ENCODE measurements at regions not wholly inside any gene's neighbourhood (a gene's known extent, or its start where the extent isn't known, plus 50 kb on each side); places are given as distances from the start of the nearest gene placed in this dataset.

DNA sequence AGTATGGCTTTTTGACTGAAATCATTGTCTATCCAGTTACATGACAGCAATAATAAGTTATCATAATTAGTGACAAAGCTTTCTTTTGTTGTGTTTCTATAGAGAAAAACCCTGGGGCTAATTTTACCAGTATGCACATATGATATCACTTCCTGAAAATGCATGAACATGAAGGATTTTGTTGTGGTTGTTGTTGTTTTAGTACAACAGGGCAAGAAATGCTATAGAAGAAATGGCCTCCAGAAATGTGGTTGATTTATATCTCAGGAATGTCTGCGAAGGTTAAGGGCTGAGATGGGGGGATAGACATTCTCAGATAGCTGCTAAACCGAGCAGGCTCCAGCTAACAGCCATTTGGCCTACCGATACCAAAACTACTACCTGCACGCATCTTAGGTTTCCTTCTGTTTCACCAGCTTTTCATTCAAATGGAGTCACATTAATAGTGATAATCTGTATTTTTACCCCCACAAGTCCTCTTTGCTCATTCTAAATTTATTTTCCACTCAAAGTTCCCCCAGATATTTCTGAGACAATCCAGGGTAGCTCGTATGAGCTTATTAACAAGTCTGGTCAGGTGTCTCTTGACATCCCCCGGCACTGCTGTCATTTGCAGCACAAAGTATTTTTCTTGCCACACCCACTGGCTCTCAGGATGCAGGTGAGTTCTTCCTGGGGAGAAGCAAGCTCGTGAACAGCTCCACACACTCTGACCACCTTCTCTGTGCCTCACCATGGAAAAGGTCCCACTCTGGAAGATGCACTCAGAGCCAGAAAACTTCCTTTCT, 232.4 kb upstream of the GAS1 start:
- Histone ChIP-seq H3K27me3 (ENCODE audit: control insufficient read depth, extremely low read depth, insufficient read depth, low read length) (no peaks in the 10 kb centered on the region), H3K27ac (ENCODE audit: control insufficient read depth, insufficient read depth, low read length) (peak overlapping the region; percentile 83), H3K79me2 (ENCODE audit: control insufficient read depth, insufficient read depth, low read length) (no peaks in the 10 kb centered on the region), H2AFZ (ENCODE audit: control insufficient read depth, low read length) (peak overlapping the region; percentile 56), H3K4me3 (ENCODE audit: control insufficient read depth in 2 of 3, extremely low read depth in 1 of 3, insufficient read depth in 2 of 3, low read depth in 1 of 3, low read length in 3 of 3) (peak overlapping the region in 2 of 3 experiments; percentile 37 to 50), H3K4me2 (ENCODE audit: control insufficient read depth, extremely low read depth, insufficient read depth, low read depth, low read length) (peak overlapping the region; percentile 75), H3K9ac (ENCODE audit: control insufficient read depth, extremely low read depth, insufficient read depth, low read length) (peak overlapping the region; percentile 62), H3K36me3 (ENCODE audit: control insufficient read depth in 2 of 2, extremely low read depth in 1 of 2, insufficient read depth in 2 of 2, low read length in 2 of 2) (no peaks in the 10 kb centered on the region), H3K9me3 (ENCODE audit: control insufficient read depth, low read depth, low read length) (no peaks in the 10 kb centered on the region), H4K20me1 (ENCODE audit: control insufficient read depth, extremely low read depth, insufficient read depth, low read length) (no peaks in the 10 kb centered on the region), H3K4me1 (ENCODE audit: control insufficient read depth, extremely low read depth, insufficient read depth, low read length) (peaks cover 24% of the 10 kb centered on the region), H3K9me1 (ENCODE audit: control insufficient read depth, extremely low read depth, insufficient read depth, low read length) (peaks cover 3% of the 10 kb centered on the region)
- dilution Hi-C loops (cut with MboI; ENCODE audit: extremely low pct_ligation_motif_present, low sequenced_read_pairs): no loop called here
- TF ChIP-seq, protein P1, sequence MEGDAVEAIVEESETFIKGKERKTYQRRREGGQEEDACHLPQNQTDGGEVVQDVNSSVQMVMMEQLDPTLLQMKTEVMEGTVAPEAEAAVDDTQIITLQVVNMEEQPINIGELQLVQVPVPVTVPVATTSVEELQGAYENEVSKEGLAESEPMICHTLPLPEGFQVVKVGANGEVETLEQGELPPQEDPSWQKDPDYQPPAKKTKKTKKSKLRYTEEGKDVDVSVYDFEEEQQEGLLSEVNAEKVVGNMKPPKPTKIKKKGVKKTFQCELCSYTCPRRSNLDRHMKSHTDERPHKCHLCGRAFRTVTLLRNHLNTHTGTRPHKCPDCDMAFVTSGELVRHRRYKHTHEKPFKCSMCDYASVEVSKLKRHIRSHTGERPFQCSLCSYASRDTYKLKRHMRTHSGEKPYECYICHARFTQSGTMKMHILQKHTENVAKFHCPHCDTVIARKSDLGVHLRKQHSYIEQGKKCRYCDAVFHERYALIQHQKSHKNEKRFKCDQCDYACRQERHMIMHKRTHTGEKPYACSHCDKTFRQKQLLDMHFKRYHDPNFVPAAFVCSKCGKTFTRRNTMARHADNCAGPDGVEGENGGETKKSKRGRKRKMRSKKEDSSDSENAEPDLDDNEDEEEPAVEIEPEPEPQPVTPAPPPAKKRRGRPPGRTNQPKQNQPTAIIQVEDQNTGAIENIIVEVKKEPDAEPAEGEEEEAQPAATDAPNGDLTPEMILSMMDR (optimal IDR thresholded peaks at IDR 0.05 in 1 of 3, IDR thresholded peaks at IDR 0.05 in 1 of 3, conservative IDR thresholded peaks at IDR 0.05 in 1 of 3; ENCODE audit: extremely low read depth in 1 of 3, insufficient read depth in 2 of 3, low read length in 3 of 3): no peak
- no peak for TF ChIP-seq EZH2 (IDR thresholded peaks at IDR 0.05; ENCODE audit: low read length)
- DNase-seq (ENCODE audit: low read depth, low spot score): peak; percentile 87
- peak; percentile 92 for FAIRE-seq

DNA sequence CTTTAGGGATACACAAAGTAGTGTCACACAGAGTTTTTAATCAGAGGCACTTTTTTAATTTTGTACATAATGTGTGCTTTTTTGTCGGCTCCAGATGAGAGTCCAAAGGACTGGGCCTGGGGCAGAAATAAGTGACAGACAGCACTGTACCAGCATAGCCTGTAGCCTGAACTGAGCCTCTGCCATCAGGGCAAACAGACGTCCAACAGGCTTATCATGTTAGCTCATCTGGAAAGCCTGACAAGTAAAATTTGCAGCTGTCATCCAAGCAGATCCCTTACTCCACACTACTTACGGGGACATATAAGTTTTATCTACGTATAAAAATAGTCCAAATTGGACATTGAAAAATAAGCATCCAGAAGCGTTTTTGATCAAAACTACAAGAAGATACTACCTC, 233.1 kb upstream of the GAS1 start:
- H3K4me2 ChIP-seq (ENCODE audit: control insufficient read depth, extremely low read depth, insufficient read depth, low read depth, low read length): peak overlapping the region; percentile 75
- peak; percentile 69 for FAIRE-seq

More for the DNA sequence above, 233.1 kb upstream of the GAS1 start:
- no peaks in the 10 kb centered on the region for H3K27me3 ChIP-seq (ENCODE audit: control insufficient read depth, extremely low read depth, insufficient read depth, low read length)
- H4K20me1 ChIP-seq (ENCODE audit: control insufficient read depth, extremely low read depth, insufficient read depth, low read length): no peaks in the 10 kb centered on the region
- DNase-seq (ENCODE audit: low read depth, low spot score): no peak
- dilution Hi-C loops (cut with MboI; ENCODE audit: extremely low pct_ligation_motif_present, low sequenced_read_pairs): no loop called here
- no peaks in the 10 kb centered on the region for H3K79me2 ChIP-seq (ENCODE audit: control insufficient read depth, insufficient read depth, low read length)
- H3K4me3 ChIP-seq (ENCODE audit: control insufficient read depth in 2 of 3, extremely low read depth in 1 of 3, insufficient read depth in 2 of 3, low read depth in 1 of 3, low read length in 3 of 3): peak overlapping the region in 1 of 3 experiments; percentile 50
- H3K36me3 ChIP-seq (ENCODE audit: control insufficient read depth in 2 of 2, extremely low read depth in 1 of 2, insufficient read depth in 2 of 2, low read length in 2 of 2): no peaks in the 10 kb centered on the region
- H3K4me1 ChIP-seq (ENCODE audit: control insufficient read depth, extremely low read depth, insufficient read depth, low read length): peaks cover 24% of the 10 kb centered on the region
- H3K9me1 ChIP-seq (ENCODE audit: control insufficient read depth, extremely low read depth, insufficient read depth, low read length): peaks cover 3% of the 10 kb centered on the region
- peak overlapping the region; percentile 83 for H3K27ac ChIP-seq (ENCODE audit: control insufficient read depth, insufficient read depth, low read length)
- H3K9ac ChIP-seq (ENCODE audit: control insufficient read depth, extremely low read depth, insufficient read depth, low read length): peak overlapping the region; percentile 62
- no peaks in the 10 kb centered on the region for H3K9me3 ChIP-seq (ENCODE audit: control insufficient read depth, low read depth, low read length)
- H2AFZ ChIP-seq (ENCODE audit: control insufficient read depth, low read length): peak overlapping the region; percentile 56
- TF ChIP-seq EZH2 (IDR thresholded peaks at IDR 0.05; ENCODE audit: low read length): no peak
